Suprapubic skin (tissue), 4 donors: ENCODE measurements at regions not wholly inside any gene's neighbourhood (a gene's known extent, or its start where the extent isn't known, plus 50 kb on each side); places are given as distances from the start of the nearest gene placed in this dataset.

Source experiments
- EP300 ChIP-seq: sonication (generic); formaldehyde crosslinking; IDR thresholded peaks from one replicate; pipeline ENCODE4 v1.6.1; 2017; ENCODE audit warnings: antibody characterized with exemption
- POLR2A ChIP-seq, 2 donors: fragments of 450-650 bp; IDR thresholded peaks; one replicate each; pipeline ENCODE4 v1.6.1; 2017; ENCODE audit warnings: antibody characterized with exemption in 2 of 2, mild to moderate bottlenecking in 2 of 2, moderate library complexity in 2 of 2
- POLR2AphosphoS5 ChIP-seq, 3 donors: sonication (generic); formaldehyde crosslinking; IDR thresholded peaks; one replicate each; pipeline ENCODE4 v1.6.1; 2017; ENCODE audit warnings: antibody characterized with exemption in 3 of 3
- TF ChIP-seq, protein P1 (sequence below), 2 donors: fragments of 200-600 bp in 1 of 2; fragments of 450-650 bp in 1 of 2; sonication (generic) in 1 of 2; IDR thresholded peaks; one replicate each; pipeline ENCODE4 v1.5.1; 2016 to 2019; ENCODE audit warnings: antibody characterized with exemption in 2 of 2, mild to moderate bottlenecking in 1 of 2, moderate library complexity in 1 of 2

DNA sequence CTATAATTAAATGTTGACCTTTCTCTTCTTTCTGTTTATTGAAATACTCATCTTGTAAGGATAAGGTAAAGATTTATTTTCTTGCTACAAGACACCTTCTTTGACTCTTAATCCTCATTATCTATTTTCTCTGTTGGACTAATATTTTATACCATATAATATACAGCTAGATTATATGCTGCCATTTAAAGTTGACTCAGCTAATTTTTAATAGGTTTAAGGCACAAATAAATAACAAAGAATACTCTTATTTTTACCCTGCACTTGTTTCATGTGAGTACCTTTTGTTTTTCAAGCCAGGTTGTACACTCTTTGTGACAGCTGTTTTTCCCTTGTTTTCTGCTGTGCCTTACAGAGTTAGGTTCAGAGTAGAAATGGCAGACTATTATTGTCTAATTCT lies 83.9 kb upstream of the ASCC3 start:
- TF ChIP-seq, protein P1, sequence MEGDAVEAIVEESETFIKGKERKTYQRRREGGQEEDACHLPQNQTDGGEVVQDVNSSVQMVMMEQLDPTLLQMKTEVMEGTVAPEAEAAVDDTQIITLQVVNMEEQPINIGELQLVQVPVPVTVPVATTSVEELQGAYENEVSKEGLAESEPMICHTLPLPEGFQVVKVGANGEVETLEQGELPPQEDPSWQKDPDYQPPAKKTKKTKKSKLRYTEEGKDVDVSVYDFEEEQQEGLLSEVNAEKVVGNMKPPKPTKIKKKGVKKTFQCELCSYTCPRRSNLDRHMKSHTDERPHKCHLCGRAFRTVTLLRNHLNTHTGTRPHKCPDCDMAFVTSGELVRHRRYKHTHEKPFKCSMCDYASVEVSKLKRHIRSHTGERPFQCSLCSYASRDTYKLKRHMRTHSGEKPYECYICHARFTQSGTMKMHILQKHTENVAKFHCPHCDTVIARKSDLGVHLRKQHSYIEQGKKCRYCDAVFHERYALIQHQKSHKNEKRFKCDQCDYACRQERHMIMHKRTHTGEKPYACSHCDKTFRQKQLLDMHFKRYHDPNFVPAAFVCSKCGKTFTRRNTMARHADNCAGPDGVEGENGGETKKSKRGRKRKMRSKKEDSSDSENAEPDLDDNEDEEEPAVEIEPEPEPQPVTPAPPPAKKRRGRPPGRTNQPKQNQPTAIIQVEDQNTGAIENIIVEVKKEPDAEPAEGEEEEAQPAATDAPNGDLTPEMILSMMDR (IDR thresholded peaks at IDR 0.05) = no peak
- no peak for TF ChIP-seq POLR2A (IDR thresholded peaks at IDR 0.05)
- TF ChIP-seq EP300 = no peak
- no peak for TF ChIP-seq POLR2AphosphoS5 (IDR thresholded peaks at IDR 0.05)
